ENCODE measurements at regions not wholly inside any gene's neighbourhood (a gene's known extent, or its start where the extent isn't known, plus 50 kb on each side); places are given as distances from the start of the nearest gene placed in this dataset.

DNA sequence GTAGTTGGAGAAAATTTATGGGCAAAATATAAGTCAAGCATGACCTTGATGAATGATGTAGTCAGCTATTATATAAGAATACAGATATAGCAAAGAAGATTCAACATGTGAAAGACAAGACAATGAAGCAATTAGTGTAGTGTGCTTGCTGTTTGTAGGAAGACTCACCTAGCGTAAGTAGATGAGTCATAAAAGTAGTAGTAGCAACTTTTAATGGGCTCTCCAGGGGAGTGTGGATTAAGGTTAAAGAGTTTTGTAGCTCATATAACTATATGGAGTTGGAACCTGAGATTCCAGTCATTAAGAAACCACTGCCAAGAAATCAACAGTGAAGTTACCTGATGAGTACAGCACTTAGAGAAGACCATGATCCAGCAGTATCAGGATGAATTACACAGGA, 444.7 kb upstream of the CNTN3 start (continued):
- TF ChIP-seq, protein P1, sequence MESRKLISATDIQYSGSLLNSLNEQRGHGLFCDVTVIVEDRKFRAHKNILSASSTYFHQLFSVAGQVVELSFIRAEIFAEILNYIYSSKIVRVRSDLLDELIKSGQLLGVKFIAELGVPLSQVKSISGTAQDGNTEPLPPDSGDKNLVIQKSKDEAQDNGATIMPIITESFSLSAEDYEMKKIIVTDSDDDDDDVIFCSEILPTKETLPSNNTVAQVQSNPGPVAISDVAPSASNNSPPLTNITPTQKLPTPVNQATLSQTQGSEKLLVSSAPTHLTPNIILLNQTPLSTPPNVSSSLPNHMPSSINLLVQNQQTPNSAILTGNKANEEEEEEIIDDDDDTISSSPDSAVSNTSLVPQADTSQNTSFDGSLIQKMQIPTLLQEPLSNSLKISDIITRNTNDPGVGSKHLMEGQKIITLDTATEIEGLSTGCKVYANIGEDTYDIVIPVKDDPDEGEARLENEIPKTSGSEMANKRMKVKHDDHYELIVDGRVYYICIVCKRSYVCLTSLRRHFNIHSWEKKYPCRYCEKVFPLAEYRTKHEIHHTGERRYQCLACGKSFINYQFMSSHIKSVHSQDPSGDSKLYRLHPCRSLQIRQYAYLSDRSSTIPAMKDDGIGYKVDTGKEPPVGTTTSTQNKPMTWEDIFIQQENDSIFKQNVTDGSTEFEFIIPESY (IDR thresholded peaks at IDR 0.05; ENCODE audit: borderline replicate concordance, low read depth), result no peak
- no peak for TF ChIP-seq NRF1 (IDR thresholded peaks at IDR 0.05; ENCODE audit: low read depth, low read length)
- TF ChIP-seq USF2 (IDR thresholded peaks at IDR 0.05; ENCODE audit: borderline replicate concordance, low read depth, low read length), result no peak
- TF ChIP-seq TAF1 (IDR thresholded peaks at IDR 0.05; ENCODE audit: borderline replicate concordance, low read depth, low read length), result no peak
- TF ChIP-seq, protein P2, sequence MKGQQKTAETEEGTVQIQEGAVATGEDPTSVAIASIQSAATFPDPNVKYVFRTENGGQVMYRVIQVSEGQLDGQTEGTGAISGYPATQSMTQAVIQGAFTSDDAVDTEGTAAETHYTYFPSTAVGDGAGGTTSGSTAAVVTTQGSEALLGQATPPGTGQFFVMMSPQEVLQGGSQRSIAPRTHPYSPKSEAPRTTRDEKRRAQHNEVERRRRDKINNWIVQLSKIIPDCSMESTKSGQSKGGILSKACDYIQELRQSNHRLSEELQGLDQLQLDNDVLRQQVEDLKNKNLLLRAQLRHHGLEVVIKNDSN (IDR thresholded peaks at IDR 0.05; ENCODE audit: borderline replicate concordance, low read depth), result no peak

DNA sequence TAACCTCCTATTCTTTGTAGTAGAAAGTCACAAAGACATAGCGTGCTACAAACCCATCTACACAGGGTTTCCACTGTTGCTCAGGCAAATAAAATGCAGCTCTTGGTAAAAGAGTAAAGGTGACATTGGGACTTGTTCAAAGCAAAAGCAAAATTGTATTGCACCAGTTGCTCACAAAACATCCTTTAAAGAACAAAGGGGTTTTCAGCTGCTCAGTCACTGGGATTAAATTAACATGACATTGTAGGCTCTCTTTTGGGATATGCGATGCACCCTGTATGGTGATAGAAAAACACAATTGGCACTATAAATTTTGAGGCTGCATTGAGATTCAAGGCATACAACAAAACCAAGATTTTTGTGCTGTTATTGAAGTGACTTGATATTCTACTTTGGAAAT, 447.3 kb upstream of the CNTN3 start:
- CTCF ChIA-PET, result interaction anchor here (0.8 kb wide), 1 partner anchor 11 kb away, joined by 3 read pairs; no protein-coding TSS in a partner anchor
- no peak overlapping the region for H3K27ac ChIP-seq (ENCODE audit: low read depth in 2 of 2, low read length in 1 of 2)
- WGBS (ENCODE audit: low lambda C conversion rate), result 44% methylated on average over 2 of the region's 2 CpGs

More for the DNA sequence above, 447.3 kb upstream of the CNTN3 start:
- Histone ChIP-seq H3K9ac (no peak overlapping the region), H3K4me1 (ENCODE audit: control insufficient read depth in 1 of 2, insufficient read depth in 2 of 2, low read depth in 1 of 2, low read length in 1 of 2) (no peaks in the 10 kb centered on the region), H3K4me2 (no peak overlapping the region), H3F3A (replicated peaks; ENCODE audit: insufficient read depth) (no peaks in the 10 kb centered on the region), H3K79me2 (ENCODE audit: insufficient read depth) (no peaks in the 10 kb centered on the region), H3K27me3 (ENCODE audit: insufficient read depth) (no peaks in the 10 kb centered on the region), H3K4me3 (ENCODE audit: low read depth in 2 of 2, low read length in 1 of 2) (no peak overlapping the region), H3K9me3 (no peaks in the 10 kb centered on the region), H4K20me1 (ENCODE audit: insufficient read depth) (no peaks in the 10 kb centered on the region), H2AFZ (ENCODE audit: low read depth) (no peak overlapping the region), H3K9me2 (no peaks in the 10 kb centered on the region), H3K36me3 (replicated peaks in 1 of 2; ENCODE audit: control insufficient read depth in 1 of 2, insufficient read depth in 2 of 2, low read length in 1 of 2) (no peaks in the 10 kb centered on the region)
- TF ChIP-seq PBX3 (IDR thresholded peaks at IDR 0.05) (no peak), RAD21 (IDR thresholded peaks at IDR 0.05; ENCODE audit: low read length) (no peak), ELF1 (IDR thresholded peaks at IDR 0.05) (no peak), GABPA (IDR thresholded peaks at IDR 0.05; ENCODE audit: low read depth) (no peak), SIN3A (IDR thresholded peaks at IDR 0.05; ENCODE audit: borderline replicate concordance, low read depth, low read length) (no peak)
- TF ChIP-seq, protein P1 (IDR thresholded peaks at IDR 0.05; ENCODE audit: borderline replicate concordance, low read depth), result no peak
- no peak for DNase-seq
- POLR2A ChIA-PET, result no interaction called here
